ENCODE measurements at regions not wholly inside any gene's neighbourhood (a gene's known extent, or its start where the extent isn't known, plus 50 kb on each side); places are given as distances from the start of the nearest gene placed in this dataset.
"Not testable (repeated sequence)": the region's sequence is repeated elsewhere in the genome, so short reads cannot be mapped to it uniquely, and the experiment has no call there.

DNA sequence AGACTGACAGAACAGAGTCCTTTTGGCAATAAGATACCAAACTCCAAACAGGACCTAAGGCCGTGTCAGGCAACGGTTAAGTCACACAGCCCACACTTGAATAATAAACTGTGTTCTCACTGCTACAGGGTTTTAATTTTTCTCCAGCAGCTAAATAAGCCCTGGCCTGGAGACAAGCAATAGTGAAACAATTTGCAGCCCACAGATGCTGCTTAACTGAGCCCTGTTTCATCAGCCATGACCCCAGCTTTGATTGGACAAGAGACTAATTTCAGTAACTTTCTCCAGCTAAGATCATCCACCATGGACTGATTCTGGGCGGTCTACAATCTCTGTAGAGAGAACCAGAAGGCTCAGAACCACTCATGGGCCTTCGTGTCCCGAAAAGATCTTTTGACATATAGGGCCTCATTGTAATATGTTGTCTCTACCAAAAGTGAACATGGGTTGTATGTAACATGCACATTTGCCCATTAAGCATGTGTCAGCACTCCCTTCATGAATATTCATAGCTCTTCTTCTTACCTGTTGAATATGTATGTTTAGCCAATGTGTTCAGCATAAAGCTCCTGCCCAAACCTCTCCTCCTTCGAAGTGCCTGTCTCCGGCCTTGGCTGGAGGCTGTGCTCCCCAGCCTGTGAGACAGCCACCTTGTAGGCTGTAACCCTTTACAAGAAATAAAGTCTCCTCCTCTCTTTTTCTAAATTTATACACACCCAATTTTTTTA is 223.1 kb upstream of the AKR1E2 start:
- FAIRE-seq, result no peak
- no peak for DNase-seq (ENCODE audit: extremely low spot score, insufficient read length, low read depth)

DNA sequence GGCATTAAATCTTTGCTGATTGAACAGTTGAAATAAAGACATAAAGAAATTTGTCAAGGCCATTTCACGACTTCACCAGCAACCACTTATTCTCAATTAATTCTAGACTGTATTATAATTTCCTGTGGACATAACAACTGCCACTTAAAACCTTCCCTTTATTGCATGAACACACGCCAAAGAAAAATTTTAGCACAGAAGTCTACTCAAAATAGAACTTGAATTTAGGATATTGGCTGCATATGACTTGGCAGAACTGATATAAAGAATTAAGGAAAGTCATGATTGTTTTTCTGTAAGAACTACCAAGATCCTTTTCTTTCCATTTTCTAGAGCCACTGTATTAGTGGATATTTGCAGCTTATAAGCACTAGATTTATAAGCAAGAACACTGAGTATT is 226.5 kb upstream of the AKR1E2 start:
- no peak for DNase-seq (ENCODE audit: extremely low spot score, insufficient read length, low read depth)
- no peak for FAIRE-seq

GRCh38 chr10:4597898-4598297 is 228.1 kb upstream of the AKR1E2 start:
- not testable (repeated sequence) for FAIRE-seq; DNase-seq (ENCODE audit: extremely low spot score, insufficient read length, low read depth)

- FAIRE-seq, result no peak
- DNase-seq (ENCODE audit: extremely low spot score, insufficient read length, low read depth), result no peak
Observed at GRCh38 chr10:4596951-4597350, 229.1 kb upstream of the AKR1E2 start.

GRCh38 chr10:4595719-4596319 is 230.2 kb upstream of the AKR1E2 start:
- FAIRE-seq, result no peak

GRCh38 chr10:4590807-4591206 is 235.2 kb upstream of the AKR1E2 start:
- DNase-seq (ENCODE audit: extremely low spot score, insufficient read length, low read depth) (no peak), FAIRE-seq (no peak)

More at GRCh38 chr10:4595719-4596319, 230.2 kb upstream of the AKR1E2 start:
- DNase-seq (ENCODE audit: extremely low spot score, insufficient read length, low read depth), result no peak

DNA sequence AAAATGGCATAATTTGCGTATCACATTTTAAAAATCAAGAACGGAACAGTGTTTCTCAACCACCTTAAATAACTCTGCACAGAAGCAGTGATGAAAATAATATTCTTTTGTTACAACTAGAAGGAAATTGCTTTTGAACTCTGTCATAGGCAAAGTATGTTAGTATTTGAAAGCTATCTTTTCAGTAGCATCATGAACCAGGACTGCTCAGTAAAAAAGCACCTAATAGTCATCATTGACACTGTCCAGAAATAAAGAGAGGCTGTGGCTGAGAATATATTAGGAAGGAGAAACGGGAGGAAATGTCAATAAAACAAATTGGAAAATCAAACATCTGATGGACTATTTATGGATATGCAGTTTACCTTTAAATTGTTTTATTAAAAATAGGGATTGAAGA is 237.2 kb upstream of the AKR1E2 start:
- FAIRE-seq (no peak), DNase-seq (ENCODE audit: extremely low spot score, insufficient read length, low read depth) (no peak)

DNA sequence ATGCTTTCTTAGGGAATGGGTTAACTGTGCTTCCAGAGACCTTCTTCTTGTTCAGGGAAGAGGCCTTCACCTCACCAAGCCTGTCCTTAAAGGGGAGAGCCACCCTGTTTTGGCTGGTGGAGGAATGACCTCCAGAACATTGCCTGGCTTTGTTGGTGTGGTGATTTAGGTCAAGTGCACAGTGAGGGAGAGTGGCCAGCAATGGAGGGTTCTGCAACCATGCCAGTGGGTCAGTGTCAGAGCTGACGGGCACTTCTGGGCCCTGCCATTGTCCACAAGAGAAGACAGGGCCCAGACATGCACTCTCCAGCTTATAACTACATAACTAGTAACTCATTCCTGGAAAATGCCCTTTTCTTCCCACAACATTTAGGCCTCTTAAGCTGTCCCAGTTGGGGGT is 238.5 kb upstream of the AKR1E2 start:
- FAIRE-seq (no peak), DNase-seq (ENCODE audit: extremely low spot score, insufficient read length, low read depth) (no peak)

- DNase-seq (ENCODE audit: extremely low spot score, insufficient read length, low read depth) (no peak), FAIRE-seq (no peak)
Observed at GRCh38 chr10:4586776-4587175, 239.2 kb upstream of the AKR1E2 start.

DNA sequence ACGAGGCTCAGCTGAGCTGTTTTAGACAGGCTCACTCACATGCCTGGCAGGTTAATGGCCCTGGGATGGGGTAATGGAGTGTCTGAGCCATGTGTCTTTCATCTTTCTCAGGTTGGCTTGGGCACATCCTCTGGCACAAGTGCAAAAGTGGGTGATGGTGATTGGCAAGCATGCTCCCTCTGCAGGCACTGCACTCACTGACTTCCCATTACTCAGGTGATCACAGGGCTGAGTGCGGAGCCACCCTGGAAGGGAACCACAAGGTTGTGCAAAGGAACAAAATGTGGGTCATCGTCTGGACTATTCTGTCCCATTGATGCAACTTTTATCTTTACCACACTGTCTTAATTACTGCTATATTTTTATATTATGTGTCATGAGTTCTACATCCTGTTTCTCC is 244.1 kb upstream of the AKR1E2 start:
- no peak for DNase-seq (ENCODE audit: extremely low spot score, insufficient read length, low read depth)
- FAIRE-seq, result no peak

- FAIRE-seq, result no peak
- DNase-seq (ENCODE audit: extremely low spot score, insufficient read length, low read depth), result no peak
Observed at GRCh38 chr10:4579844-4580243, 246.2 kb upstream of the AKR1E2 start.

GRCh38 chr10:4576206-4576605 is 249.8 kb upstream of the AKR1E2 start:
- no peak for FAIRE-seq

GRCh38 chr10:4569151-4569550 is 256.9 kb upstream of the AKR1E2 start:
- FAIRE-seq (no peak), DNase-seq (ENCODE audit: extremely low spot score, insufficient read length, low read depth) (no peak)

More at GRCh38 chr10:4576206-4576605, 249.8 kb upstream of the AKR1E2 start:
- DNase-seq (ENCODE audit: extremely low spot score, insufficient read length, low read depth), result no peak

DNA sequence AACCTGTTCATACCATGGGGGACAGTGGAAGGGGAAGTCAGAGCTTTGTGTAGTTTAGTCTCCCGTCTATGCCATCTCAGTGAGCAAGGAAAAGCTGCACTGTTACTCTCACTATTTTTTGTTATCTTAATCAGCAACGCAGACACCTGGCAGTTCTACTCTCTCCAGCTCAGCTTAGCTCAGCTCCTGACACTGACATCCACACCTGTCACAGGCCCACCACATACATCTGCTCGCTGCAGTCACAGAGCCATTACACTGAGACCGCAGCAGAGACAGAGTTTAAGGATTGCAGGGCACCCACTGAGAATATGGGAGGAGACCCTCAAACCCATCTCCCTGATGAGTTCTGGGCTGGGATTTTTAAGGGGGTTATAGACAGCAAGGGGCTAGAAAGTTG is 257.3 kb upstream of the AKR1E2 start:
- no peak for FAIRE-seq
- DNase-seq (ENCODE audit: extremely low spot score, insufficient read length, low read depth), result no peak

DNA sequence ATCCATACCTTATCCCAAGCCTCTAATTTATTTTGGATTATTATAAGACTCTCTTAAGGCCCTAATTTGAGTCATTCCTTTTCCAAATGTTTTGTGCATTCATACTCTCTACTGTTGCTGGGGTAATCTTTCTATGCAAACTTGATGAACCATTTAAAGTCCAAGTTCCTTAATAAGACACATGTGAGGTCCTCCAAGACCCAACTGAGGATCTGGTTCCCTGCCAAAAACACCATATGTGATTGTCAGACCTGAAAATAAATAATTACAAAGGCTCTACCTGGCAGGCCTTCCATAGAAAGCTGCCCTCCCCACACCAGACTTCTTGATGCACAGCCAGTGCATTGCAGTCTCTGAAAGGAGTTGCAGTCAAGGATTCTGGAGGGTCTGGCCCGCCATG is 257.9 kb upstream of the AKR1E2 start:
- FAIRE-seq (no peak), DNase-seq (ENCODE audit: extremely low spot score, insufficient read length, low read depth) (no peak)

- DNase-seq (ENCODE audit: extremely low spot score, insufficient read length, low read depth) (no peak), FAIRE-seq (no peak)
Observed at GRCh38 chr10:4567637-4568036, 258.4 kb upstream of the AKR1E2 start.

- DNase-seq (ENCODE audit: extremely low spot score, insufficient read length, low read depth) (no peak), FAIRE-seq (no peak)
Observed at GRCh38 chr10:4566011-4566410, 260.0 kb upstream of the AKR1E2 start.

GRCh38 chr10:4561296-4561695 is 264.7 kb upstream of the AKR1E2 start:
- DNase-seq (ENCODE audit: extremely low spot score, insufficient read length, low read depth) (no peak), FAIRE-seq (no peak)

DNA sequence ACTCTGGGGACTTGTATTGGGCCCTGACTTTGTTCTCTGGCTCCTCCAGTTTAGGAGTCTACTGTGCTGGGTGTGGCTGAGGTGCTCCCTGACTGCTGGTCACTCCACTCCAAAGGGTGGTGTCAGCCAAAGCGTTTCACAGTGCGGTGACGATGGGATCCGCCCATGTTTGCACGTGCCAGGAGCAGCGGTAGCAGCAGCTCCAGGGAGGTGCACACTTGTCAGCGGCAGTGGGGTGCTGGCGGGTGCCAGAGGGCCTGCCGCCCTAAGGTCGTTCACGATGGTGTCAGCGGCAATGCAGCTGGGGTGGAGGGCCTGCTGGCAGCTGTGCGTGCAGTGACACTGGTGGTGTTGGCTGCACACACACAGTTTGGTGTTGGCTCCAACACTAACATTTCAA is 268.5 kb upstream of the AKR1E2 start:
- DNase-seq (ENCODE audit: extremely low spot score, insufficient read length, low read depth), result no peak
- no peak for FAIRE-seq

DNA sequence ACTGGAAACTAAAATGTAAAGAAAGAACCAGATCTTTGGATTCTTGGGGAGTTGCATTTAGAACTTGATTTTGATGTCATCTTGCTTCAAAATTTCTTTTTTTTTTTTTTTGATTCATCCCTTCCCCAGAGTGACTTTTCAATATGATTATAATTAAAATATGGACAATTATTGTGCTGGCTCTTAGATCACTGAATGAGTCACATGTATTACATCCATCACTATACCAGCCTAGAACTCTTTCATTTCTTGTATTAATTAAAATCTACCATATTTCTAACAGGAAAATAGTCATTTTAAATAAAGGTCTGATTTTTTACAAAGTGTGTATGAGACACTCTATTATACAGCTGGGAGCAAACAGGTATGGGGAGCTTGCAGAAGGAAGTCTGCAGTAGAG is 269.5 kb upstream of the AKR1E2 start:
- FAIRE-seq, result no peak

GRCh38 chr10:4555920-4556319 is 270.1 kb upstream of the AKR1E2 start:
- no peak for FAIRE-seq
- DNase-seq (ENCODE audit: extremely low spot score, insufficient read length, low read depth), result no peak

More for the DNA sequence above, 269.5 kb upstream of the AKR1E2 start:
- no peak for DNase-seq (ENCODE audit: extremely low spot score, insufficient read length, low read depth)

DNA sequence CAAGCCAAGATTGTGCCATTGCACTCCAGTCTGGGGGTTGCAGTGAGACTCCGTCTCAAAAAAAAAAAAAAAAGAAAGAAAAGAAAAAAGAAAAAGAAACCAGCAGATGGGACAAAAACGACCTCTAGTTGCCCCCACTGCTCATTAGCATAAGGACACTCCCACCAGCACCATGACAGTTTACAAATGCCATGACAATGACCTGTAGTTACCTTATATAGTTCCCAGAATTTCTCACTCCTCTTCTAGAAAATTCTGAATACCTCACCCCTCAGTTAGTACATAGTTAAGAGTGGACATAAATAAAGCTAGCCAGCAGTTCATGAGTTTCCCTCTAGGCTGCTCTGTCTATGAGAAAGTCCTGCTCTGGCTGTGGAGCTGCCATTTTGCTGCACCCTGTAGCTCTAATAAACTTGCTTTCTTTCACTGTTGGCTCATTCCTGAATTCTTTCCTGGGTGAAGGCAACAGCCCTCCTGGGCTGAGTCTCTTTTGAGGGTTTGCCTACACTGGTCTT is 276.8 kb upstream of the AKR1E2 start:
- DNase-seq (ENCODE audit: extremely low spot score, insufficient read length, low read depth) (no peak), FAIRE-seq (no peak)

Measured in GM18507 (cell line).